Panc1 (cell line): ENCODE measurements at regions not wholly inside any gene's neighbourhood (a gene's known extent, or its start where the extent isn't known, plus 50 kb on each side); places are given as distances from the start of the nearest gene placed in this dataset.

Source experiments
- ATAC-seq: fragments of 200-7000 bp; cut with Tn5 transposase; 2 replicates; pipeline ENCODE4 v1.9.1; 2020; ENCODE audit warnings: mild to moderate bottlenecking, moderate library complexity
- BruUV-seq: library from RNA; stranded (reverse); fragments of 400-500 nt; replicated peaks from 2 replicates; lab custom pipeline; 2021; lab: Mats Ljungman, UMichigan
- CTCF ChIA-PET: fragments of 300-600 bp; sonication (Branson Sonifier 250); formaldehyde crosslinking; loops from one replicate; lab custom pipeline; 2022; ENCODE audit warnings: antibody characterized with exemption; lab: Charles Lee
- POLR2A ChIA-PET: fragments of 300-600 bp; sonication (Branson Sonifier 250); formaldehyde crosslinking; loops from one replicate; lab custom pipeline; 2022; ENCODE audit warnings: antibody characterized with exemption; lab: Charles Lee
- DNase-seq: peaks from one replicate; pipeline ENCODE4 v3.0.0-alpha.2; 2010; ENCODE audit warnings: low read depth, low spot score
- H3K27ac ChIP-seq: 2 replicates; pipeline ENCODE4 v1.5.1; 2011; ENCODE audit warnings: mild to moderate bottlenecking, low read length, inconsistent platforms
- H3K27me3 ChIP-seq: fragments of 200-500 bp; sonication (Bioruptor generic); 2 replicates; pipeline ENCODE4 v1.6.0; 2014; ENCODE audit warnings: low read length, inconsistent platforms; ENCODE audit not compliant: control insufficient read depth, insufficient read depth
- H3K36me3 ChIP-seq: fragments of 200-500 bp; sonication (Bioruptor generic); 2 replicates; pipeline ENCODE4 v1.5.1; 2014; ENCODE audit warnings: inconsistent platforms, mild to moderate bottlenecking, low read length, moderate library complexity; ENCODE audit not compliant: control insufficient read depth, insufficient read depth
- H3K4me1 ChIP-seq: 2 replicates; pipeline ENCODE4 v1.5.1; 2011; ENCODE audit warnings: inconsistent platforms, mild to moderate bottlenecking, low read length, moderate library complexity; ENCODE audit not compliant: control insufficient read depth, insufficient read depth
- H3K4me3 ChIP-seq, 2 experiments: 2 replicates each; pipeline ENCODE4 v1.5.1; 2011 to 2012; ENCODE audit warnings: low read depth in 2 of 2, low read length in 2 of 2, mild to moderate bottlenecking in 2 of 2, inconsistent platforms in 1 of 2, moderate library complexity in 1 of 2
- H3K9me3 ChIP-seq: fragments of 200-500 bp; sonication (Bioruptor generic); 2 replicates; pipeline ENCODE4 v1.5.1; 2014; ENCODE audit warnings: low read depth, mild to moderate bottlenecking, inconsistent platforms, low read length, moderate library complexity; ENCODE audit not compliant: control insufficient read depth, insufficient read depth
- CTCF ChIP-seq: fragments of 450-650 bp; IDR thresholded peaks from 2 replicates; pipeline ENCODE4 v1.5.1; 2017; ENCODE audit warnings: mild to moderate bottlenecking
- POLR2AphosphoS5 ChIP-seq: IDR thresholded peaks from 2 replicates; pipeline ENCODE4 v1.6.1; 2012; ENCODE audit warnings: mild to moderate bottlenecking, low read depth, low read length, moderate library complexity
- REST ChIP-seq, 2 experiments: IDR thresholded peaks; 2 replicates each; pipeline ENCODE4 v1.6.1; 2011 to 2012; ENCODE audit warnings: low read depth in 2 of 2, control low read depth in 1 of 2, low read length in 1 of 2, mild to moderate bottlenecking in 1 of 2, moderate library complexity in 1 of 2; ENCODE audit not compliant: insufficient read depth in 1 of 2
- SIN3A ChIP-seq: IDR thresholded peaks from 2 replicates; pipeline ENCODE4 v1.6.1; 2012; ENCODE audit warnings: low read depth, mild to moderate bottlenecking, low read length, moderate library complexity, borderline replicate concordance; ENCODE audit not compliant: insufficient read depth
- TCF7L2 ChIP-seq: IDR thresholded peaks from 2 replicates; pipeline ENCODE4 v1.6.1; 2011; ENCODE audit warnings: mild to moderate bottlenecking, low read depth, low read length, inconsistent platforms
- in situ Hi-C: cut with HindIII; loops from 2 replicates; pipeline ENCODE4 v1.10.0; 2016; ENCODE audit warnings: low sequenced_read_pairs, low pct_unique_long_range_greater_than_20kb
- intact Hi-C: fragments of 100-400 bp; cut with micrococcal nuclease; formaldehyde crosslinking; loops from one replicate; pipeline ENCODE4 v1.10.0; 2022; ENCODE audit not compliant: unreplicated experiment

GRCh38 chr3:110878692-110879091 lies 192.9 kb upstream of the NECTIN3 start:
- POLR2A ChIA-PET, result no interaction called here

GRCh38 chr3:110881069-110881468 lies 190.5 kb upstream of the NECTIN3 start:
- no peak overlapping the region for H3K4me3 ChIP-seq
- in situ Hi-C loops (no loop called here), intact Hi-C loops (no loop called here)
- H3K9me3 ChIP-seq, result no peaks in the 10 kb centered on the region
- no peak overlapping the region for H3K27ac ChIP-seq
- DNase-seq (no peak), ATAC-seq (no peak)
- H3K36me3 ChIP-seq, result no peaks in the 10 kb centered on the region; the same call in 1 of the 2 replicates
- BruUV-seq, result no TSS peak
- ChIA-PET POLR2A (no interaction called here), CTCF (no interaction called here)
- TF ChIP-seq TCF7L2 (no peak), POLR2AphosphoS5 (no peak), REST (IDR thresholded peaks at IDR 0.05; ENCODE audit: insufficient read depth in 1 of 2, low read depth in 2 of 2, low read length in 1 of 2) (no peak), CTCF (no peak), SIN3A (no peak)
- H3K4me1 ChIP-seq, result no peaks in the 10 kb centered on the region
- H3K27me3 ChIP-seq, result no peaks in the 10 kb centered on the region

More at GRCh38 chr3:110878692-110879091, 192.9 kb upstream of the NECTIN3 start:
- Histone ChIP-seq H3K36me3 (no peaks in the 10 kb centered on the region), H3K9me3 (no peaks in the 10 kb centered on the region), H3K27me3 (no peaks in the 10 kb centered on the region), H3K4me1 (no peaks in the 10 kb centered on the region), H3K27ac (no peak overlapping the region), H3K4me3 (no peak overlapping the region)
- ATAC-seq (no peak), DNase-seq (no peak)
- BruUV-seq, result no TSS peak
- TF ChIP-seq TCF7L2, result no peak
- no peak for TF ChIP-seq POLR2AphosphoS5
- intact Hi-C loops, result no loop called here
- in situ Hi-C loops, result no loop called here
- CTCF ChIA-PET, result no interaction called here

GRCh38 chr3:110886222-110886893 lies 185.3 kb upstream of the NECTIN3 start:
- DNase-seq (no peak), ATAC-seq (no peak)
- Histone ChIP-seq H3K27me3 (no peaks in the 10 kb centered on the region), H3K4me3 (no peak overlapping the region), H3K27ac (no peak overlapping the region), H3K36me3 (no peaks in the 10 kb centered on the region; the same call in 1 of the 2 replicates), H3K9me3 (no peaks in the 10 kb centered on the region), H3K4me1 (no peaks in the 10 kb centered on the region)
- no peak for TF ChIP-seq CTCF
- no peak for TF ChIP-seq SIN3A
- TF ChIP-seq REST (IDR thresholded peaks at IDR 0.05; ENCODE audit: insufficient read depth in 1 of 2, low read depth in 2 of 2, low read length in 1 of 2), result no peak
- no peak for TF ChIP-seq POLR2AphosphoS5
- no peak for TF ChIP-seq TCF7L2
- BruUV-seq, result no TSS peak
- POLR2A ChIA-PET, result no interaction called here
- in situ Hi-C loops (no loop called here), intact Hi-C loops (no loop called here)
- CTCF ChIA-PET, result no interaction called here
